ENCODE measurements at regions not wholly inside any gene's neighbourhood (a gene's known extent, or its start where the extent isn't known, plus 50 kb on each side); places are given as distances from the start of the nearest gene placed in this dataset.
"Not testable (repeated sequence)": the region's sequence is repeated elsewhere in the genome, so short reads cannot be mapped to it uniquely, and the experiment has no call there.

GRCh38 chr4:147246096-147246495 lies 234.8 kb upstream of the EDNRA start:
- no peak for DNase-seq (ENCODE audit: low spot score)

- DNase-seq (ENCODE audit: low spot score): not testable (repeated sequence)
These were observed 234.4 kb upstream of the EDNRA start for GRCh38 chr4:147246528-147246927.

- no peak for DNase-seq (ENCODE audit: low spot score)
These were observed 233.3 kb upstream of the EDNRA start for GRCh38 chr4:147247579-147247978.

GRCh38 chr4:147250062-147250461 lies 230.8 kb upstream of the EDNRA start:
- DNase-seq (ENCODE audit: low spot score): no peak

GRCh38 chr4:147255268-147255667 lies 225.6 kb upstream of the EDNRA start:
- DNase-seq (ENCODE audit: low spot score): not testable (repeated sequence)

GRCh38 chr4:147259271-147259670 lies 221.6 kb upstream of the EDNRA start:
- not testable (repeated sequence) for DNase-seq (ENCODE audit: low spot score)

- no peak for DNase-seq (ENCODE audit: low spot score)
These were observed 196.6 kb upstream of the EDNRA start for GRCh38 chr4:147284256-147284835.

- no peak for DNase-seq (ENCODE audit: low spot score)
These were observed 196.0 kb upstream of the EDNRA start for GRCh38 chr4:147284935-147285334.

GRCh38 chr4:147285751-147286150 lies 195.1 kb upstream of the EDNRA start:
- no peak for DNase-seq (ENCODE audit: low spot score)

GRCh38 chr4:147286846-147287587 lies 193.9 kb upstream of the EDNRA start:
- no peak for DNase-seq (ENCODE audit: low spot score)

GRCh38 chr4:147287588-147287890 lies 193.4 kb upstream of the EDNRA start:
- DNase-seq (ENCODE audit: low spot score): no peak

GRCh38 chr4:147288512-147288911 lies 192.4 kb upstream of the EDNRA start:
- DNase-seq (ENCODE audit: low spot score): no peak

- no peak for DNase-seq (ENCODE audit: low spot score)
These were observed 191.7 kb upstream of the EDNRA start for GRCh38 chr4:147289181-147289580.

- not testable (repeated sequence) for DNase-seq (ENCODE audit: low spot score)
These were observed 188.1 kb upstream of the EDNRA start for GRCh38 chr4:147292604-147293313.

GRCh38 chr4:147293314-147293677 lies 187.6 kb upstream of the EDNRA start:
- DNase-seq (ENCODE audit: low spot score): not testable (repeated sequence)

- DNase-seq (ENCODE audit: low spot score): no peak
These were observed 181.7 kb upstream of the EDNRA start for GRCh38 chr4:147299205-147299604.

GRCh38 chr4:147303174-147303872 lies 177.6 kb upstream of the EDNRA start:
- no peak for DNase-seq (ENCODE audit: low spot score)

- no peak for DNase-seq (ENCODE audit: low spot score)
These were observed 177.0 kb upstream of the EDNRA start for GRCh38 chr4:147303873-147304229.

- DNase-seq (ENCODE audit: low spot score): no peak
These were observed 172.8 kb upstream of the EDNRA start for GRCh38 chr4:147307896-147308674.

GRCh38 chr4:147309434-147309833 lies 171.5 kb upstream of the EDNRA start:
- no peak for DNase-seq (ENCODE audit: low spot score)

- no peak for DNase-seq (ENCODE audit: low spot score)
These were observed 170.6 kb upstream of the EDNRA start for GRCh38 chr4:147310312-147310711.

- no peak for DNase-seq (ENCODE audit: low spot score)
These were observed 168.9 kb upstream of the EDNRA start for GRCh38 chr4:147311956-147312355.
